ENCODE measurements at regions not wholly inside any gene's neighbourhood (a gene's known extent, or its start where the extent isn't known, plus 50 kb on each side); places are given as distances from the start of the nearest gene placed in this dataset.

DNA sequence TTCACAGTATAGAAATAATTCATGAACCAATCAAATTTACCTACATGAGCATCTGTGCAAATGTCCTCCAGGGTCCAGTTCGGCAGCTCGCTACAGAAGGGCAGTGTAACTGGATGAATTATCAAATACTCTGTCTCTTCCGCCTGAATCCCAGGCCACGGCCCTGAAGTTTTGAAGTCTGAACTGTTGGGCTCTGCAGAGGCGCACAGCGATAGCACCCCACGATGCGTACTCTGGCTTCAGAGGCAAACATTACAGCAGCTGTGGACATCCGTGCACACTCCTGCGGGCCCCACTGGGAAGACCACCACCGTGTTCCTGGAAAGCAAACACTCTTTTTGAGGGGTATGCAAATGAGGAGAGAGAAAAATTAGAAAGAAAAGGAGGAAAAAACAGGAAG lies 259.8 kb upstream of the TCERG1L start:
- TF ChIP-seq CTCF (conservative IDR thresholded peaks at IDR 0.05; ENCODE audit: low read depth, low read length) (no peak), EZH2 (IDR thresholded peaks at IDR 0.05; ENCODE audit: borderline replicate concordance, low read depth, low read length, poor library complexity, severe bottlenecking) (no peak)
